ENCODE measurements at regions not wholly inside any gene's neighbourhood (a gene's known extent, or its start where the extent isn't known, plus 50 kb on each side); places are given as distances from the start of the nearest gene placed in this dataset.

DNA sequence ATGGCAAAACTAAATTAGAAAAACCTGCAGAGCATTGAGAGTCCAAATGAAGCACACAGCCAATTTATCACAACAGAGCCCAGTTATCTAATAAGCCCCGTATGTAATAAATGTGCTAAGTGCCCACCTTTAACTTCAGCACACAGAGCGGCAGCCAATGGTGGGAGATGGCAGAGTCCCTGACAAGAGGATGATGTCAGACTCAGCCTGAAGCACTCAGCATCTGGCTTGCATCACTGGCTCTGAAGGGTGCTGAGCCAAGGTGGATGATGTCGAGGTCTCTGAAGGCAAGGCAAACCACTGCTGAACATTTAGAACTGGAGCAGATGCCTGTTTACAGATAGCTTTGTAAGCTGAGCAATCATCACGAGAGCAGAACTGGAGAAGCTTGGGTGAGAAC lies 118.3 kb downstream of the NUF2 start:
- no peaks in the 10 kb centered on the region for H4K20me1 ChIP-seq (ENCODE audit: insufficient read depth)
- H3K36me3 ChIP-seq (ENCODE audit: control insufficient read depth in 1 of 2, insufficient read depth in 2 of 2, low read length in 2 of 2) = no peaks in the 10 kb centered on the region
- no peak for TF ChIP-seq EGR1 (IDR thresholded peaks at IDR 0.05; ENCODE audit: low read depth)
- TF ChIP-seq, protein P1, sequence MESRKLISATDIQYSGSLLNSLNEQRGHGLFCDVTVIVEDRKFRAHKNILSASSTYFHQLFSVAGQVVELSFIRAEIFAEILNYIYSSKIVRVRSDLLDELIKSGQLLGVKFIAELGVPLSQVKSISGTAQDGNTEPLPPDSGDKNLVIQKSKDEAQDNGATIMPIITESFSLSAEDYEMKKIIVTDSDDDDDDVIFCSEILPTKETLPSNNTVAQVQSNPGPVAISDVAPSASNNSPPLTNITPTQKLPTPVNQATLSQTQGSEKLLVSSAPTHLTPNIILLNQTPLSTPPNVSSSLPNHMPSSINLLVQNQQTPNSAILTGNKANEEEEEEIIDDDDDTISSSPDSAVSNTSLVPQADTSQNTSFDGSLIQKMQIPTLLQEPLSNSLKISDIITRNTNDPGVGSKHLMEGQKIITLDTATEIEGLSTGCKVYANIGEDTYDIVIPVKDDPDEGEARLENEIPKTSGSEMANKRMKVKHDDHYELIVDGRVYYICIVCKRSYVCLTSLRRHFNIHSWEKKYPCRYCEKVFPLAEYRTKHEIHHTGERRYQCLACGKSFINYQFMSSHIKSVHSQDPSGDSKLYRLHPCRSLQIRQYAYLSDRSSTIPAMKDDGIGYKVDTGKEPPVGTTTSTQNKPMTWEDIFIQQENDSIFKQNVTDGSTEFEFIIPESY (IDR thresholded peaks at IDR 0.05; ENCODE audit: extremely low read depth, insufficient replicate concordance, low read length) = no peak
- TF ChIP-seq ZNF274 (IDR thresholded peaks at IDR 0.05; ENCODE audit: low read depth, low read length) = no peak
- no peak for TF ChIP-seq FOSL1 (IDR thresholded peaks at IDR 0.05; ENCODE audit: low read depth)
- no peak for TF ChIP-seq TCF7L2 (IDR thresholded peaks at IDR 0.05; ENCODE audit: borderline replicate concordance, extremely low read depth, insufficient read depth, insufficient read length)
- TF ChIP-seq SIN3A (IDR thresholded peaks at IDR 0.05; ENCODE audit: low read depth) = no peak
- TF ChIP-seq CBX3 (IDR thresholded peaks at IDR 0.05; ENCODE audit: low read depth) = no peak
- TF ChIP-seq POLR2AphosphoS5 (IDR thresholded peaks at IDR 0.05; ENCODE audit: low read depth, low read length) = no peak
- no peak overlapping the region for H3K4me3 ChIP-seq (replicated peaks in 1 of 2; ENCODE audit: low read depth in 1 of 2, low read length in 2 of 2)
- RAD21 ChIA-PET (ENCODE audit: low non-redundant PET in 1 of 2, low total read pairs in 2 of 2, uncharacterized antibody in 2 of 2, unreplicated experiment in 2 of 2) = no interaction called here
- POLR2A ChIA-PET = no interaction called here
- no peak overlapping the region for H3K4me2 ChIP-seq (ENCODE audit: low read length)
- no peak overlapping the region for H3K9ac ChIP-seq (ENCODE audit: low read length)
- no peak overlapping the region for H3K27ac ChIP-seq (ENCODE audit: low read depth, low read length)
- DNase-seq (ENCODE audit: low read depth, low spot score) (no peak), ATAC-seq (no peak)
- BruUV-seq (replicated peaks) = no TSS peak
- CTCF ChIA-PET = no interaction called here
- no peaks in the 10 kb centered on the region for H3K9me2 ChIP-seq (ENCODE audit: insufficient read depth)
- no peaks in the 10 kb centered on the region for H3K4me1 ChIP-seq (ENCODE audit: control insufficient read depth in 1 of 2, insufficient read depth in 2 of 2, low read length in 2 of 2)
- no peaks in the 10 kb centered on the region for H3K9me3 ChIP-seq (ENCODE audit: control insufficient read depth in 1 of 2, insufficient read depth in 1 of 2, low read depth in 1 of 2, low read length in 2 of 2)
- no peaks in the 10 kb centered on the region for H3K79me2 ChIP-seq (ENCODE audit: insufficient read depth, low read length)
- H2AFZ ChIP-seq (ENCODE audit: low read depth, low read length, poor library complexity, severe bottlenecking) = no peak overlapping the region
- intact Hi-C loops (cut with micrococcal nuclease) = no loop called here
- peaks cover 7% of the 10 kb centered on the region; the same call in 1 of the 2 replicates for H3K27me3 ChIP-seq (ENCODE audit: insufficient read depth, low read length)

Data from HCT116 (cell line).